GM21381 (cell line): ENCODE measurements at regions not wholly inside any gene's neighbourhood (a gene's known extent, or its start where the extent isn't known, plus 50 kb on each side); places are given as distances from the start of the nearest gene placed in this dataset.
"Not testable (repeated sequence)": the region's sequence is repeated elsewhere in the genome, so short reads cannot be mapped to it uniquely, and the experiment has no call there.

Experiments used
- ATAC-seq: cut with Tn5 transposase; IDR thresholded peaks from one replicate; pipeline ENCODE4 v1.9.1; 2021; ENCODE audit warnings: mild to moderate bottlenecking, moderate library complexity; ENCODE audit not compliant: unreplicated experiment

GRCh38 chr2:140178234-140178633 is 1398.0 kb upstream of the NXPH2 start:
- ATAC-seq: no peak

- no peak for ATAC-seq
Observed at GRCh38 chr2:140177086-140177485, 1396.9 kb upstream of the NXPH2 start.

GRCh38 chr2:140173790-140174189 is 1393.6 kb upstream of the NXPH2 start:
- ATAC-seq: no peak

- ATAC-seq: no peak
Observed at GRCh38 chr2:140164449-140164848, 1384.3 kb upstream of the NXPH2 start.

- no peak for ATAC-seq
Observed at GRCh38 chr2:140158259-140158658, 1378.1 kb upstream of the NXPH2 start.

- ATAC-seq: no peak
Observed at GRCh38 chr2:140157816-140158215, 1377.6 kb upstream of the NXPH2 start.

- ATAC-seq: no peak
Observed at GRCh38 chr2:140154706-140155105, 1374.5 kb upstream of the NXPH2 start.

GRCh38 chr2:140154271-140154670 is 1374.1 kb upstream of the NXPH2 start:
- ATAC-seq: no peak

GRCh38 chr2:140144611-140145010 is 1364.4 kb upstream of the NXPH2 start:
- no peak for ATAC-seq

- no peak for ATAC-seq
Observed at GRCh38 chr2:140138736-140139135, 1358.5 kb upstream of the NXPH2 start.

GRCh38 chr2:140136861-140137260 is 1356.7 kb upstream of the NXPH2 start:
- no peak for ATAC-seq

- ATAC-seq: no peak
Observed at GRCh38 chr2:140136366-140136765, 1356.2 kb upstream of the NXPH2 start.

- ATAC-seq: no peak
Observed at GRCh38 chr2:140128909-140129308, 1348.7 kb upstream of the NXPH2 start.

GRCh38 chr2:140122001-140122400 is 1341.8 kb upstream of the NXPH2 start:
- ATAC-seq: no peak

GRCh38 chr2:140117386-140117785 is 1337.2 kb upstream of the NXPH2 start:
- ATAC-seq: no peak

GRCh38 chr2:140108706-140109475 is 1328.7 kb upstream of the NXPH2 start:
- no peak for ATAC-seq

GRCh38 chr2:140091926-140092325 is 1311.7 kb upstream of the NXPH2 start:
- no peak for ATAC-seq

GRCh38 chr2:140086964-140087363 is 1306.8 kb upstream of the NXPH2 start:
- no peak for ATAC-seq

- ATAC-seq: no peak
Observed at GRCh38 chr2:140085674-140086073, 1305.5 kb upstream of the NXPH2 start.

GRCh38 chr2:140079038-140079437 is 1298.8 kb upstream of the NXPH2 start:
- ATAC-seq: no peak

- no peak for ATAC-seq
Observed at GRCh38 chr2:140076164-140076563, 1296.0 kb upstream of the NXPH2 start.

- ATAC-seq: not testable (repeated sequence)
Observed at GRCh38 chr2:140073763-140074162, 1293.6 kb upstream of the NXPH2 start.

- ATAC-seq: no peak
Observed at GRCh38 chr2:140067661-140068060, 1287.5 kb upstream of the NXPH2 start.
